ENCODE measurements at regions not wholly inside any gene's neighbourhood (a gene's known extent, or its start where the extent isn't known, plus 50 kb on each side); places are given as distances from the start of the nearest gene placed in this dataset.

- no peaks in the 10 kb centered on the region for H3K9me1 ChIP-seq (replicated peaks; ENCODE audit: control insufficient read depth, extremely low read depth, insufficient read depth, low read length)
- TF ChIP-seq GATA2 (IDR thresholded peaks at IDR 0.05; ENCODE audit: insufficient read depth, insufficient read length, low read depth, low read length) (no peak), MYC (IDR thresholded peaks at IDR 0.05; ENCODE audit: low read depth, low read length) (no peak), POLR2AphosphoS5 (IDR thresholded peaks at IDR 0.05; ENCODE audit: insufficient read depth, low read depth, low read length) (no peak), CTCF (IDR thresholded peaks at IDR 0.05; ENCODE audit: extremely low read depth in 1 of 2, insufficient read depth in 1 of 2, low read depth in 1 of 2, low read length in 2 of 2) (no peak), EZH2 (IDR thresholded peaks at IDR 0.05; ENCODE audit: borderline replicate concordance, low read depth, low read length, severe bottlenecking) (no peak), JUN (IDR thresholded peaks at IDR 0.05; ENCODE audit: borderline replicate concordance, insufficient read depth, insufficient read length, low read depth) (no peak), POLR2A (IDR thresholded peaks at IDR 0.05; ENCODE audit: low read depth, low read length) (no peak), MAX (IDR thresholded peaks at IDR 0.05; ENCODE audit: insufficient read depth, insufficient read length) (no peak), FOS (IDR thresholded peaks at IDR 0.05; ENCODE audit: borderline replicate concordance, insufficient read depth, low read length) (no peak)
- no peak overlapping the region for H3K27ac ChIP-seq (ENCODE audit: insufficient read depth, low read depth, low read length)
- H3K9me3 ChIP-seq (replicated peaks; ENCODE audit: control insufficient read depth, insufficient read depth, low read length): no peaks in the 10 kb centered on the region
- FAIRE-seq: no peak
- no peaks in the 10 kb centered on the region for H3K4me1 ChIP-seq (ENCODE audit: control insufficient read depth, extremely low read depth, insufficient read depth, low read length)
- H3K9ac ChIP-seq (replicated peaks; ENCODE audit: extremely low read depth, insufficient read depth, low read length): no peak overlapping the region
- dilution Hi-C loops (cut with MboI; ENCODE audit: extremely low pct_ligation_motif_present, low sequenced_read_pairs) (no loop called here), intact Hi-C loops (cut with micrococcal nuclease) (no loop called here)
- no peaks in the 10 kb centered on the region for H3K79me2 ChIP-seq (ENCODE audit: control insufficient read depth, insufficient read depth, low read length)
- DNase-seq (ENCODE audit: low read depth, low spot score): no peak
- no peak overlapping the region for H3K4me3 ChIP-seq (replicated peaks in 1 of 3; ENCODE audit: insufficient read depth in 1 of 3, low read depth in 1 of 3, low read length in 3 of 3)
- H3K27me3 ChIP-seq (ENCODE audit: control insufficient read depth in 2 of 2, insufficient read depth in 2 of 2, low read length in 2 of 2): no peaks in the 10 kb centered on the region
- H2AFZ ChIP-seq (ENCODE audit: low read depth, low read length): no peak overlapping the region
- H3K4me2 ChIP-seq (ENCODE audit: insufficient read depth, low read length): no peak overlapping the region
- POLR2A ChIA-PET: no interaction called here
- no peaks in the 10 kb centered on the region for H4K20me1 ChIP-seq (replicated peaks; ENCODE audit: control insufficient read depth, extremely low read depth, insufficient read depth, low read length)
- no peaks in the 10 kb centered on the region for H3K36me3 ChIP-seq (ENCODE audit: control insufficient read depth in 2 of 2, extremely low read depth in 1 of 2, insufficient read depth in 2 of 2, low read length in 2 of 2)
- no TSS peak for BruUV-seq (replicated peaks)
- CTCF ChIA-PET: no interaction called here
These were observed 2041.5 kb upstream of the PCDH20 start for GRCh38 chr13:63457186-63457585.

All from endothelial cell of umbilical vein (primary cell).